ENCODE measurements at regions not wholly inside any gene's neighbourhood (a gene's known extent, or its start where the extent isn't known, plus 50 kb on each side); places are given as distances from the start of the nearest gene placed in this dataset.

GRCh38 chr4:185092535-185093197, 50.4 kb upstream of the SLC25A4 start:
- TF ChIP-seq CTBP1 (IDR thresholded peaks at IDR 0.05; ENCODE audit: borderline replicate concordance) (no peak), NFRKB (IDR thresholded peaks at IDR 0.05) (no peak), ARNT (IDR thresholded peaks at IDR 0.05) (no peak), BHLHE40 (IDR thresholded peaks at IDR 0.05; ENCODE audit: borderline replicate concordance) (no peak), L3MBTL2 (conservative IDR thresholded peaks at IDR 0.05) (no peak), LEF1 (IDR thresholded peaks at IDR 0.05; ENCODE audit: borderline replicate concordance) (no peak), FOXM1 (IDR thresholded peaks at IDR 0.05; ENCODE audit: borderline replicate concordance) (no peak), TARDBP (IDR thresholded peaks at IDR 0.05) (no peak), FOXK2 (IDR thresholded peaks at IDR 0.05) (no peak)
